GM18861 (cell line): ENCODE measurements at regions not wholly inside any gene's neighbourhood (a gene's known extent, or its start where the extent isn't known, plus 50 kb on each side); places are given as distances from the start of the nearest gene placed in this dataset.

Experiments
- ATAC-seq: cut with Tn5 transposase; IDR thresholded peaks from one replicate; pipeline ENCODE4 v1.9.1; 2021; ENCODE audit not compliant: unreplicated experiment

DNA sequence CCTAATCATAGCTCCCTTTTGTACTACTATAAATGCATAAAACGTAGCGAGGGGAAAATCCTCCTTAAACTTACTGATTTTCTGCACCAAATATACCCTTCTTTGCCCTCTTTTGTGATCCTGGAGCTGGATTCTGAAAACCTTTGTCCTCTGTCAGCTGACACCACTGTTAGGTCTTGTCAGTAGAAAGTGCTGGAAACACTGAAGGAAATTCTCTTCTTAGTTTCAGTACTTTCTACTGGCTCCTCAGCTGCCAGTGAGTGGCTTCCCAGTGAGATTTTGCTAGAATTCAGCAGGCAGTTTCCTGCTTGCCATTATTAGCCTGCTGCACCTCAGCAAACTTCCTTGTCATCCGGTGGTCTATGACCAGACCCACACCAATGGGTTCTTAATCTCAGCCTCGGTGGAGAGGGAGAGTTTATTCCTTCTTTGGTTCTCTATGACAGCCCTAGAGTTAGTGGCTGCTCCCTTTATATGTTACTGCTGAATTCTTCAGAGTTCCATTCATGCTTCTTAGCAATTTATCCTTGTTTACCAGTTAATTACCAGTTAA lies 476.2 kb downstream of the FSCB start:
- ATAC-seq, result no peak

DNA sequence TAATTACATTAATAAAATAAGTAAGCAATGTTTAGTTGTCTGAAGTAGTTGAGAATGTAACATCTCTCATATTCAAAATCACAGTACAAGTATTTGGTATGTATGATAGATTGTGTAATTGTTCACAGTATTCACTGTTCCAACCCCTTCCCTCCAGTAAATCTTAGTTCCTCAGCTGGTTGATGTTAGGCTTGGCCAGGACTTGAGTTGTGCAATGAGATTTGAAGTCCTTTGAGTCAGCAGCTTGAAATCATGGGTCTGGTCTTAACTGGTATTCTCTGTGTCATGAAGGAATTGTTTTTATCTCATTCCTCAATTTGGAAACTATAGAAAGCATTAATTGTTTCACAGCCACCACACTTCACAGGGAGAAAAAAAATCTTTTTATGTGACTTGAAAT lies 477.1 kb downstream of the FSCB start:
- no peak for ATAC-seq

DNA sequence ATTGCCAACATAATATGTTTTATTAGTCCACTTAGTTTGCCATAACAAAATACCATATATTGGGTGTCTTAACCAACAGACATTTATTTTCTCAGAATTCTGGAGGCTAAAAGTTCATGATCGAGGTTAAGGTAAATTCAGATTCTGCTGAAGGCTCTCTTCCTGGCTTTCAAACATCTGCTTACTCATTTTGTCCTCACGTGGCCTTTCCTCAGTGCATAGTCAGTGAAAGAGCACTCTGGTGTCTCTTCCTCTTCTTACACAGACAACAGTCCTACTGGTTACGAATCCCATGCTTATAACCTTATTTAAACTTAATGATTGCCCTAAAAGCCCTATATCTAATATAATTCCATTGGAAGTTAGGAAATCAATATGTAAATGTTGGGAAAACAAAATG lies 479.7 kb downstream of the FSCB start:
- peak; percentile 88 for ATAC-seq

DNA sequence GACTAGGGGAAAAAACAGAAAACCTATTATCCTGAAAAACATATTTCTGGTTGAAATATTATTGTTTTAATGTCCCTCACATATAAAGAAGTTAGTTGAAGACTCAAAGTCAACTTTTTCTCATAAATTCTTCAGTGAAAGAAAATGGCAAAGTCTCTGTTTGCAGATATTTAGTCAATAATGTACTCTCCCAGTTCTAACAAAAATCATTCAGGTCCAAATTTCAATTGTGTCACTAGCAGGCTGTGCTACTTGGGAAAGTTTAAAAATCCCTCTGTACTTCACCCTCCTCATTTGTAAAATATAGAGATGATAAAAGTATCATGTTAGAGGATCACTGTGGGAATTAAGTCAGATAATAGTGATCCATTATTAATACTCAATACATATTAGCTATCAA lies 496.5 kb downstream of the FSCB start:
- no peak for ATAC-seq

DNA sequence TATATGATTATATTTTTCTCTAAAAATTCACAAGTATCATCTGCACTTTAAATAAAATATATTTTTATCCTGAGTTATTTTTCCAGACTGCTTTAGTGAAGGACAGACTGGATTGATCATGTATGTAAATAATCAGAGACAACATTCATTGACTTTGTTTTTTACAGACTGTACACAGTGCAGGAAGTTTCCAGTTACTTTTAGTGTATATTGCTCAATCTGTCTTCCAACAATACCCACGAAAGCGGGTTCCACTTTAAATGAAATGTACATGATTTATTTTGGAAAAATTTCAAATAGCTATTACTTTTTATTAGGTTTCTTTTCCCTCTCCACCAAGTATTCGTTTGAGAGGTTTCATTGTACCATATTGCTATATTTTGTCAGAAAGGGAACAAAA lies 497.0 kb downstream of the FSCB start:
- no peak for ATAC-seq

GRCh38 chr14:44009642-44010041 lies 497.4 kb downstream of the FSCB start:
- ATAC-seq, result no peak

DNA sequence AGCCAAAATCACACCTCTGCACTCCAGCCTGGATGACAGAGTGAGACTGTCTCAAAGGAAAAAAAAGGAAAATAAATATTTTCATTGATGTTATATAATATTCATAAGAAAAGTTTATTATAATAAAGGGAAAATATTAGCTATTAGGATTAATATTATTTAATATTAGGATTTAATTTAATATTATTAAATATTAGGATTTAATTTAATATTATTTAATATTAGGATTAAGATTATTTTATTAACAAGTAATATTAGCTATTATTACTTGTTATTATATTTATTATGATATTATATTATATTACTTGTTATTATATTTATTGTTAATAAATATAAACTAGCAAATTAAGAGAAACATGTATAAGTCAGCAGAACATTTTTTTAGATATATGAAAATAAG lies 518.1 kb downstream of the FSCB start:
- ATAC-seq, result no peak

- ATAC-seq, result no peak
These were observed 523.4 kb downstream of the FSCB start for GRCh38 chr14:43983721-43984120.

DNA sequence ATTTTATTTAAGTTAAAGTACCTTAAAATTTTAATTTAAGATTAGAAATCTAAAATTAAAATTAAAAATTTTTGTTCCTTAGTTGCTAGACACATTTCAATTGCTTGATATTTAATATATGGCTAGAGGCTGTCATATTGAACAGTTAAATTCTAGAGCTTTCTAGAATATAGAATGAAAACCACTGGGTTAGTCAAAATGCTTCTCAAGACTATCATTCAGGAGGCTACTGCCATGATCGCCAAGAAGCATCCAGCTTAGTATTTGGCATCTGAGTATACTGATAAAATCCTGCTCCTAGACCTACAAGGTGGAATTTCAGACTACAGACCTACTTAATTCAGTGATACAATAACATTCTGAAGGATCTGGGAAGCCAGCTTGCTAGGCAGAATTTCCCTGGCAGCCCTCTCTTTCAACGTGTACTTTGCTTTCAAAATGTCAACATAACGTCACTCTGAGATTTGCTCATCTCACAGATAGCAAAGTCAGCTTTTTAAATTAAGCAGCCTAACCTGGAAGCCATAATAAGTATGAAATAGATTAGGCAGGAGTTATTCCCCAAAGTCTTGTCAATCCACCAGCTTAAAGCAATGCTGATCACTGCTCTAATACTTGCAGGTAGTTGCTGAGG lies 525.8 kb downstream of the FSCB start:
- no peak for ATAC-seq

GRCh38 chr14:43956741-43957140 lies 550.3 kb downstream of the FSCB start:
- no peak for ATAC-seq

DNA sequence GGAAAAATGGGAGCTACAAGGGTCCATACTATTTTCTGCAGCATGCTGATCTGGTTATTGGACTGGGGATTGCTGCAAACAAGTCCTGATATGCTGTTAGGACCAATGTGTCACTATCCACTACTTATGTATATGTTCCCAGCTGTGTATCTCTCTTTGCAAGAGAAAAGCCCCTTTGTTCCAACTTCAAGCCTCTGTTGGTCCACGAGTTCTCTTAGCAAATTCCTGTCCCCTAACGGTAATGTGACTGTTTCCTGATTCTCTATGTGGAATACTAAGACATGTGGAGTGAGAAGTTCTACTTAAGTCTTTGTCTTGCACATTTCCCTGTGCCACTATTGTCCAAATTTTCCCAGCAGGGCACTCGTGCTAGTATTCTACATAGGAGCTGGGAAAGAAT lies 557.7 kb downstream of the FSCB start:
- no peak for ATAC-seq

DNA sequence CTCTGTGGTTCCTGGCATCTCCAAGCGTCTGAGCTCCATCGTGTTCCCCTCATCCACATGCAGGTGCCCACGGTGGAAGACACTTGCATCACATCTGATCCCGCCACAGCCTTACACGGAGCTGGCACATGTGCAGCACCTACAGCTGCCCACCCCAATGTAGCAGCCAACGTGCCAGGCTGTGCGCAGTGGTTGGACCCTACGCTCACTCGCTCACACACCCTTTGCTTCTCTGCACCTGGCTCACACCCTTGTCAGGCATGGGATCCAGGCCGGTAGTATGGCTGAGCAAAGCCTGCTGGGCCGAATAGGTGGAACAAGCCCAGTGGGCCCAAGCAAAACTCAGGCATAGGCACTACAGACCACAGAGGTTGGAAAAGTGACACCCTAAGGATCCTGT lies 567.2 kb downstream of the FSCB start:
- no peak for ATAC-seq

GRCh38 chr14:43938588-43939281 lies 568.3 kb downstream of the FSCB start:
- no peak for ATAC-seq

DNA sequence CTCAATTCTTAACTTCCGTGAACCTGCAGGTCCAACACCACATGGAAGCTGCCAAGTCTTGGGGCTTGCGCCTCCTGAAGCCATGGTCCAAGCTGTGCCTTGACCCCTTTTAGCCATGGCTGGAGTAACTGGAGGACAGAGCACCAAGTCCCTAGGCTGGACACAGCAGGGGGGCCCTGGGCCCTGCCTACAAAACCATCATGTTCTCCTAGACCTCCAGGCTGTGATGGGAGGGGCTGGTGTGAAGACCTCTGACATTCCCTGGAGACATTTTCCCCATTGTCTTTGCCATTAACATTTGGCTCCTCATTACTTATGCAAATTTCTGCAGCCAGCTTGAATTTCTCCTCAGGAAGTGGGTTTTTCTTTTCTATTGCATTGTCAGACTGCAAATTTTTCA lies 570.1 kb downstream of the FSCB start:
- ATAC-seq, result no peak

- ATAC-seq, result no peak
These were observed 573.0 kb downstream of the FSCB start for GRCh38 chr14:43934102-43934501.

DNA sequence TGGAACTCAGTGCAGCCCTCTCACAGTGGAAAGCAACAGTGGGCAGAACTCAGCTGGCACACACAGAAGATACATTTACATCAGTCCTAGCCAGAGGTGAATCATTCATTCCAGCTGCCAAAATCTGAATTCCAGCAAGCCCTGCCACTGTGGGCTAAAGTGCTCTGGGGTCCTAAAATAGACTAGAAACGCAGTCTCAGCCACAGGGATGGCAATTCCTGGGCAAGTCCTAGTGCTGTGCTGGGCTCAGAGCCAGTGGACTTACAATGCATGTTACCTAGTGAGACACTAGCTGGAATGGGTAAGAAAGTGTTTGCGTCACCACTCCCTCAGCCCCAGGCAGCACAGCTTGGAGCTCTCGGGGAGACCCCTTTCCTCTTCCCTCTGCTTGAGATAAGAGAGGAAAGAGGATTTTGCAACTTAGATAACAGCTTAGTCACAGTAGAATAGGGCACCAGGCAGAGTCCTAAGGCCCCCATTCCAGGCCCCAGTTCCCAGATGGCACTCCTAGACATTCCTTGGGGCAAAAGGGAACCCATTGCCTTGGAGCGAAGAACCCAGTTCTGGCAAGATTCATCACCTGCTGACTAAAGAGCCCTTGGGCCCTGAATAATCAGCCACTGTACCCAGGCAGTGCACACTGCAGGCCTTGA lies 592.9 kb downstream of the FSCB start:
- no peak for ATAC-seq

DNA sequence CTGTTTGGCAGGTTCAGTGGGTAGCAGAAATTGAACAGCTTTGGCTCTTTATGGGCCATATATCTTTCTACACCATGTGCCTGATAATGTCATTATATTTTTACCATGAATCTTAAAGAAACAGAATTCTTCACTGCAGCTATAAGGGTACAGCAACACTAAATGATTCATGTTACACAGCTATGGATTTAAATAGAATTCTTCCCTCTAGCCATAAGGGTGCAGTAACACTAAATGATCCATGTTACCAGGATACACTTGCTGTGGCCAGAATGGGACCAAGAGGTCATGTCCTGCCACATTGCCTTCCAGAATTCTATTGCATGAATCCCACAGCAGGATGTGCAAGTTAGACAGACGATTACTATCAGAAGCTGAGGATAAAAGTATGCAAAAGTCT lies 603.9 kb downstream of the FSCB start:
- no peak for ATAC-seq

- ATAC-seq, result no peak
These were observed 605.0 kb downstream of the FSCB start for GRCh38 chr14:43901911-43902673.

DNA sequence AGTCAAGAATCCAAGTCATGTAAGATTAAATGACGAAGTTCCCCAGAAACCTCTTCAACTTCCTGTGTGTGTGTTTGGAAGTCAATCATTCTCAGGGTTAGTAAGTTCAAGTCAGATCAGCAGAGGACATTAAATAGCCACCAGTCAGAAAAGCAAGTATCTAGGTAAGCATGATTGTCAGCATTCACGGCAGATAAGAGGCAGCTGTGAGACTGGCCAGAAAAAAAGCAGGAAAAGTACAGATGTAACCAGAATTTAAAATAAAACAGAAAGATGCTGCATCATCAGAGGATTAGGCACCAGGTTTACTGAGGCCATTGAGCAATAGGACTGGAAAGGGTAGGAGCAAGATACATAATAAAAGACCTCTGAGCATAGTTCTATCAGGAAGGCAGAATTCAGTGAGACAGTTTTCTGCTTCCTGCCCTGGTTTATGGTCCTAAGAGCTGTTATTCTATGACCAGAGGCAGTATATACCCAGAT lies 606.9 kb downstream of the FSCB start:
- ATAC-seq, result no peak

- no peak for ATAC-seq
These were observed 608.4 kb downstream of the FSCB start for GRCh38 chr14:43898687-43899086.

GRCh38 chr14:43896044-43896443 lies 611.0 kb downstream of the FSCB start:
- no peak for ATAC-seq
